ENCODE measurements at regions not wholly inside any gene's neighbourhood (a gene's known extent, or its start where the extent isn't known, plus 50 kb on each side); places are given as distances from the start of the nearest gene placed in this dataset.

DNA sequence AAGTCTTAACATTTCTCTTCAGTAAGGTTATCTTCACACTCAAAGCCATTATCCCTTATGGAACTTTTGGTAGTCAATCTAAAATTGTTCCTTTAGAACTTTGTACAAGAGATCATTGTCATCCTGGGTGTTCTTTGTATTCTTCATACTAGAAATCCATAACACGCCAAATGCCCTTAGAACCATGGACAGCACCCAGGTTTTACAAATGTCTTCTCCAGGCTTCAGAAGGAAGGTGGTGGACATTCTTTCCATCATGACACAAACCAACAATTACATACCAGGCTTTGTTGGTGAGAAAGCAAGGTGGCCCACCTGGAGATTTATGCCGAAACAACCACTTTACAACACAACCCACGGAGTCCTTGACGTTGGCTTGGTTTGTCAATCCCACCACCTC lies 365.6 kb upstream of the TBX3 start:
- DNase-seq (ENCODE audit: low spot score): no peak
- Histone ChIP-seq H4K20me1 (ENCODE audit: insufficient read depth, poor library complexity, severe bottlenecking) (no peaks in the 10 kb centered on the region), H3K27me3 (no peaks in the 10 kb centered on the region), H2AFZ (no peak overlapping the region), H3K27ac (no peak overlapping the region), H3K79me2 (no peaks in the 10 kb centered on the region), H3K4me1 (ENCODE audit: insufficient read depth) (peaks cover 6% of the 10 kb centered on the region), H3K9me2 (replicated peaks; ENCODE audit: insufficient read depth) (no peaks in the 10 kb centered on the region), H3K9me3 (ENCODE audit: low read depth) (no peaks in the 10 kb centered on the region), H3K4me3 (no peak overlapping the region), H3K36me3 (replicated peaks; ENCODE audit: insufficient read depth, low read depth) (no peaks in the 10 kb centered on the region), H3K4me2 (no peak overlapping the region)
- TF ChIP-seq, protein P1, sequence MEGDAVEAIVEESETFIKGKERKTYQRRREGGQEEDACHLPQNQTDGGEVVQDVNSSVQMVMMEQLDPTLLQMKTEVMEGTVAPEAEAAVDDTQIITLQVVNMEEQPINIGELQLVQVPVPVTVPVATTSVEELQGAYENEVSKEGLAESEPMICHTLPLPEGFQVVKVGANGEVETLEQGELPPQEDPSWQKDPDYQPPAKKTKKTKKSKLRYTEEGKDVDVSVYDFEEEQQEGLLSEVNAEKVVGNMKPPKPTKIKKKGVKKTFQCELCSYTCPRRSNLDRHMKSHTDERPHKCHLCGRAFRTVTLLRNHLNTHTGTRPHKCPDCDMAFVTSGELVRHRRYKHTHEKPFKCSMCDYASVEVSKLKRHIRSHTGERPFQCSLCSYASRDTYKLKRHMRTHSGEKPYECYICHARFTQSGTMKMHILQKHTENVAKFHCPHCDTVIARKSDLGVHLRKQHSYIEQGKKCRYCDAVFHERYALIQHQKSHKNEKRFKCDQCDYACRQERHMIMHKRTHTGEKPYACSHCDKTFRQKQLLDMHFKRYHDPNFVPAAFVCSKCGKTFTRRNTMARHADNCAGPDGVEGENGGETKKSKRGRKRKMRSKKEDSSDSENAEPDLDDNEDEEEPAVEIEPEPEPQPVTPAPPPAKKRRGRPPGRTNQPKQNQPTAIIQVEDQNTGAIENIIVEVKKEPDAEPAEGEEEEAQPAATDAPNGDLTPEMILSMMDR (IDR thresholded peaks at IDR 0.05; ENCODE audit: poor library complexity): no peak
- TF ChIP-seq EZH2phosphoT487 (IDR thresholded peaks at IDR 0.05; ENCODE audit: low read depth, severe bottlenecking, unreplicated experiment) (no peak), EZH2 (IDR thresholded peaks at IDR 0.05; ENCODE audit: borderline replicate concordance) (no peak)
- 82% methylated on average over 4 of the region's 4 CpGs for WGBS (ENCODE audit: low lambda C conversion rate, missing lambda C conversion rate)

DNA sequence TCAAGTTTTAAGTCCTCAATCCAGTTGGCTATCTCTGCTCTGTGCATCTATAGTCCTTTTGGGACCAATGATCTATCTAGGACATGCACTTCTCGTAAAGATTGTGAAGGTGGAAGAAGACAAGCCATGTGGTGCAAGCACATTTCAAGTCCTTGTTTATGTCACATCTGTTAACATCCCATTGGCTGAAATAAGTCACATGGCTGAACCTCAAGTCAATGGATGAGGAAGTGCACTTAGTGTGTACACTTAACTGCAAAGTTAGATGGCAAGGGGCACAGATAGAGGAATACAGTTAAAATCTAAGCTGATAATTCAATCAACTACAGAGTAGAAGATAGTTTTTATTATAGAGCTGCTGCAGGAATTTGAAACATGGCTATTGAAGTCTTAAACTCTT lies 362.8 kb upstream of the TBX3 start:
- H3K4me1 ChIP-seq (ENCODE audit: insufficient read depth): peaks cover 6% of the 10 kb centered on the region
- no peaks in the 10 kb centered on the region for H3K9me2 ChIP-seq (replicated peaks; ENCODE audit: insufficient read depth)
- no peaks in the 10 kb centered on the region for H3K79me2 ChIP-seq
- no peak overlapping the region for H3K27ac ChIP-seq
- no peaks in the 10 kb centered on the region for H3K36me3 ChIP-seq (replicated peaks; ENCODE audit: insufficient read depth, low read depth)
- TF ChIP-seq, protein P1 (IDR thresholded peaks at IDR 0.05; ENCODE audit: poor library complexity): no peak
- no peak for TF ChIP-seq EZH2 (IDR thresholded peaks at IDR 0.05; ENCODE audit: borderline replicate concordance)
- no peak for TF ChIP-seq EZH2phosphoT487 (IDR thresholded peaks at IDR 0.05; ENCODE audit: low read depth, severe bottlenecking, unreplicated experiment)
- no peak overlapping the region for H2AFZ ChIP-seq
- H3K4me3 ChIP-seq: no peak overlapping the region
- DNase-seq (ENCODE audit: low spot score): no peak
- H3K27me3 ChIP-seq: no peaks in the 10 kb centered on the region
- no peaks in the 10 kb centered on the region for H4K20me1 ChIP-seq (ENCODE audit: insufficient read depth, poor library complexity, severe bottlenecking)
- no peaks in the 10 kb centered on the region for H3K9me3 ChIP-seq (ENCODE audit: low read depth)
- H3K4me2 ChIP-seq: no peak overlapping the region
- 100% methylated on average over 1 of the region's 1 CpG for WGBS (ENCODE audit: low lambda C conversion rate, missing lambda C conversion rate)

DNA sequence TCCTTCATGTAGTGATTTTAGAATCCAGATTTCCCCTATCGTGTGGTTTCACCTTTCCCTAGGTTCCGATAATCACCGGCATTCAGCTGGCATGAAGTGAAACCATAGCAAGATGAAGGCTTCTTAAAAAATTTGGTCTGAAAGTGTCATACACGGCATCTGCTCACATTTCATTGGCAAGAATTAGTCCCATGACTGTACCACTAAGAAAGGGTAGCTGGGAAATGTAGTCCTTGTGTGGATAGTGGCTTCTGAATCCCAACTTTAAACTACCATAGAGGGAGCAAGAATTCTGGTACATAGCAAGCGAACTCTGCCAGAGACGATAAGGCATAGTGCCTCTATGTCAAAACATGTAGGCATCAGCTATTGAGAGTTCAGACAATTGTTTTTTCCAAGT lies 360.1 kb upstream of the TBX3 start:
- H4K20me1 ChIP-seq (ENCODE audit: insufficient read depth, poor library complexity, severe bottlenecking): no peaks in the 10 kb centered on the region
- H3K4me1 ChIP-seq (ENCODE audit: insufficient read depth): peaks cover 6% of the 10 kb centered on the region
- no peak overlapping the region for H3K4me3 ChIP-seq
- DNase-seq (ENCODE audit: low spot score): no peak
- 87% methylated on average over 6 of the region's 6 CpGs for WGBS (ENCODE audit: low lambda C conversion rate, missing lambda C conversion rate)
- H3K27me3 ChIP-seq: no peaks in the 10 kb centered on the region
- H3K27ac ChIP-seq: no peak overlapping the region
- no peaks in the 10 kb centered on the region for H3K79me2 ChIP-seq
- no peaks in the 10 kb centered on the region for H3K9me2 ChIP-seq (replicated peaks; ENCODE audit: insufficient read depth)
- H2AFZ ChIP-seq: no peak overlapping the region
- no peaks in the 10 kb centered on the region for H3K9me3 ChIP-seq (ENCODE audit: low read depth)
- H3K4me2 ChIP-seq: no peak overlapping the region
- no peaks in the 10 kb centered on the region for H3K36me3 ChIP-seq (replicated peaks; ENCODE audit: insufficient read depth, low read depth)
- no peak for TF ChIP-seq EZH2phosphoT487 (IDR thresholded peaks at IDR 0.05; ENCODE audit: low read depth, severe bottlenecking, unreplicated experiment)
- TF ChIP-seq EZH2 (IDR thresholded peaks at IDR 0.05; ENCODE audit: borderline replicate concordance): no peak
- TF ChIP-seq, protein P1 (IDR thresholded peaks at IDR 0.05; ENCODE audit: poor library complexity): no peak

DNA sequence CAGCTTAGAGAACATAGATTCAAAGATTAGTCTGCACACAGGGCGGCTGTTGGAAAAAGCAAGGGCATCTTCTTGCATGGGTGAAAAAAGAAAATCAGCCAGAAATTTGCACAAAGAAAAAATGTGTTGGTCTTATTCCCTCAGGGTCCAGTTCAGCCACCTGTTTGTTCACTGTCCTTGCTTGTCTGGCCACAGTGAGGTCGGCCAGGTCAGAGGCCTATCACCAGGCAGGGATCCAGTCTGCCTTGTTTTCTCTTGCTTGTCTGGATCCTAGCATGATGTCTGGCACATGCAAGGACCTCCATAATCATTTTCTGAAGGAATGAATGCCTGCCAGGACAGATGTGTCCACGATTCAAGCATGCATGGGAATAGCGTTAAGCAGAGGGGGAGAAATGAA lies 359.1 kb upstream of the TBX3 start:
- DNase-seq (ENCODE audit: low spot score): no peak
- no peaks in the 10 kb centered on the region for H4K20me1 ChIP-seq (ENCODE audit: insufficient read depth, poor library complexity, severe bottlenecking)
- no peak overlapping the region for H3K4me3 ChIP-seq
- peaks cover 6% of the 10 kb centered on the region for H3K4me1 ChIP-seq (ENCODE audit: insufficient read depth)
- WGBS (ENCODE audit: low lambda C conversion rate, missing lambda C conversion rate): 87% methylated on average over 4 of the region's 4 CpGs
- no peaks in the 10 kb centered on the region for H3K9me2 ChIP-seq (replicated peaks; ENCODE audit: insufficient read depth)
- TF ChIP-seq EZH2phosphoT487 (IDR thresholded peaks at IDR 0.05; ENCODE audit: low read depth, severe bottlenecking, unreplicated experiment) (no peak), EZH2 (IDR thresholded peaks at IDR 0.05; ENCODE audit: borderline replicate concordance) (no peak)
- TF ChIP-seq, protein P1 (IDR thresholded peaks at IDR 0.05; ENCODE audit: poor library complexity): no peak
- no peaks in the 10 kb centered on the region for H3K36me3 ChIP-seq (replicated peaks; ENCODE audit: insufficient read depth, low read depth)
- no peak overlapping the region for H3K27ac ChIP-seq
- no peaks in the 10 kb centered on the region for H3K9me3 ChIP-seq (ENCODE audit: low read depth)
- H3K79me2 ChIP-seq: no peaks in the 10 kb centered on the region
- H3K4me2 ChIP-seq: no peak overlapping the region
- no peak overlapping the region for H2AFZ ChIP-seq
- H3K27me3 ChIP-seq: no peaks in the 10 kb centered on the region

Measured in hepatocyte (in vitro differentiated cells).